Activated B cell treated with CpG ODN at 0.5 μM for 24 hours (primary cell): ENCODE measurements at regions not wholly inside any gene's neighbourhood (a gene's known extent, or its start where the extent isn't known, plus 50 kb on each side); places are given as distances from the start of the nearest gene placed in this dataset.

ENCODE experiments used
- ATAC-seq: fragments of 200-7000 bp; cut with Tn5 transposase; one replicate; pipeline ENCODE4 v1.10.0; 2021; ENCODE audit warnings: low read depth, mild to moderate bottlenecking, moderate library complexity
- CTCF ChIA-PET: fragments of 350-600 bp; sonication (Branson Sonifier 250); formaldehyde crosslinking; loops from one replicate; lab custom pipeline; 2021; ENCODE audit warnings: antibody characterized with exemption; lab: Charles Lee
- POLR2A ChIA-PET: fragments of 350-600 bp; sonication (Branson Sonifier 250); formaldehyde crosslinking; loops from one replicate; lab custom pipeline; 2021; ENCODE audit warnings: antibody characterized with exemption; lab: Charles Lee
- DNase-seq: peaks from one replicate; pipeline ENCODE4 v3.0.0; 2022
- H3K27ac Mint-ChIP-seq: one replicate; pipeline ENCODE4 v1.8.0; 2020; ENCODE audit warnings: mixed read lengths
- H3K27me3 Mint-ChIP-seq: one replicate; pipeline ENCODE4 v1.8.0; 2021; ENCODE audit warnings: mixed read lengths
- H3K36me3 Mint-ChIP-seq: one replicate; pipeline ENCODE4 v1.8.0; 2021; ENCODE audit warnings: low read depth, mixed read lengths
- H3K4me1 Mint-ChIP-seq: one replicate; pipeline ENCODE4 v1.8.0; 2021; ENCODE audit warnings: mixed read lengths
- H3K4me3 Mint-ChIP-seq: one replicate; pipeline ENCODE4 v1.8.0; 2020; ENCODE audit warnings: mild to moderate bottlenecking, mixed read lengths
- H3K9me3 Mint-ChIP-seq: one replicate; pipeline ENCODE4 v1.8.0; 2020; ENCODE audit warnings: mixed read lengths
- intact Hi-C: fragments of 100-400 bp; cut with micrococcal nuclease; formaldehyde crosslinking; loops from one replicate; pipeline ENCODE4 v1.15.1; 2024
- TF ChIP-seq, protein P1 (sequence below): fragments of 200-600 bp; IDR thresholded peaks from one replicate; pipeline ENCODE4 v1.8.0; 2022; ENCODE audit warnings: antibody characterized with exemption, mild to moderate bottlenecking

DNA sequence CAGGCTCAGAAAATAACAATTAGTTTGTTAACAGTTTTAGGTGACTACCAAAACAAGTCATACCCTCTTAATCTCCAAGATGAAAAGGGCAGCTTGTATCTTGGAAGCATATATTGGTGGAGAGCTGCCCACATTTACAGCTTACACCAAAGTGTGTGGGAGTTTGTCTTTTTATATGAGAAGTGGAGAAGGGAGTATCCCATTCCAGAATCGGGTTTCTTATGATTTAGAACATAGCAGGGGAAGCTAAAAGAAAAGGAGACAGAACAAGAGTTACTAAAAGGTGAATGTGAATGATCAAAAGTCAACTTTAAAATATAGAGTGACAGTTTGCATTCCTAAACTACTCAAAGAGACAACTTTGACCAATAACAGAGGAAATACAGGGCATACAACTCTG, 338.6 kb upstream of the VWC2 start:
- no peaks in the 10 kb centered on the region for H3K27me3 Mint-ChIP-seq
- no peaks in the 10 kb centered on the region for H3K4me1 Mint-ChIP-seq
- CTCF ChIA-PET = no interaction called here
- no peak overlapping the region for H3K4me3 Mint-ChIP-seq
- POLR2A ChIA-PET = no interaction called here
- ATAC-seq (no peak), DNase-seq (no peak)
- TF ChIP-seq, protein P1, sequence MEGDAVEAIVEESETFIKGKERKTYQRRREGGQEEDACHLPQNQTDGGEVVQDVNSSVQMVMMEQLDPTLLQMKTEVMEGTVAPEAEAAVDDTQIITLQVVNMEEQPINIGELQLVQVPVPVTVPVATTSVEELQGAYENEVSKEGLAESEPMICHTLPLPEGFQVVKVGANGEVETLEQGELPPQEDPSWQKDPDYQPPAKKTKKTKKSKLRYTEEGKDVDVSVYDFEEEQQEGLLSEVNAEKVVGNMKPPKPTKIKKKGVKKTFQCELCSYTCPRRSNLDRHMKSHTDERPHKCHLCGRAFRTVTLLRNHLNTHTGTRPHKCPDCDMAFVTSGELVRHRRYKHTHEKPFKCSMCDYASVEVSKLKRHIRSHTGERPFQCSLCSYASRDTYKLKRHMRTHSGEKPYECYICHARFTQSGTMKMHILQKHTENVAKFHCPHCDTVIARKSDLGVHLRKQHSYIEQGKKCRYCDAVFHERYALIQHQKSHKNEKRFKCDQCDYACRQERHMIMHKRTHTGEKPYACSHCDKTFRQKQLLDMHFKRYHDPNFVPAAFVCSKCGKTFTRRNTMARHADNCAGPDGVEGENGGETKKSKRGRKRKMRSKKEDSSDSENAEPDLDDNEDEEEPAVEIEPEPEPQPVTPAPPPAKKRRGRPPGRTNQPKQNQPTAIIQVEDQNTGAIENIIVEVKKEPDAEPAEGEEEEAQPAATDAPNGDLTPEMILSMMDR = no peak
- no peaks in the 10 kb centered on the region for H3K36me3 Mint-ChIP-seq
- no peak overlapping the region for H3K27ac Mint-ChIP-seq
- peaks cover 2% of the 10 kb centered on the region for H3K9me3 Mint-ChIP-seq
- intact Hi-C loops = loop anchor here (5.0 kb wide), 1 partner anchor 33 kb away; no protein-coding TSS in a partner anchor

DNA sequence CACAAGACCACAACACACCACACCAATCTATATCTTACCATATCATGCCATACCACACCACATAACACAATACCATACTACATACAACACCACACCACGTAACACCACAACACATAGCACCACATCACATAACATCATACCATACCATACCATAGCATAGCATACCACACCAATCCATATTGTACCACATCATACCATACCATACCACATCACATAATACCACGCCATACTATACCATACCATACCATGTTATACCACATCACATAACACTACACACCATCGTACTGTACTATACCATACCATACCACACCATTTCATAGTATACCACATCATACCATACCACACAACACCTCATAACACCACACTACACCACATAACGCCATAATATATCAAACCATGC, 335.2 kb upstream of the VWC2 start:
- intact Hi-C loops = loop anchor here (5.0 kb wide), 1 partner anchor 36 kb away; no protein-coding TSS in a partner anchor
- DNase-seq (no peak), ATAC-seq (no peak)
- Mint-ChIP-seq H3K4me1 (no peaks in the 10 kb centered on the region), H3K27ac (no peak overlapping the region), H3K4me3 (no peak overlapping the region), H3K9me3 (peaks cover 2% of the 10 kb centered on the region), H3K27me3 (no peaks in the 10 kb centered on the region), H3K36me3 (no peaks in the 10 kb centered on the region)
- ChIA-PET POLR2A (no interaction called here), CTCF (no interaction called here)
- TF ChIP-seq, protein P1 = no peak

DNA sequence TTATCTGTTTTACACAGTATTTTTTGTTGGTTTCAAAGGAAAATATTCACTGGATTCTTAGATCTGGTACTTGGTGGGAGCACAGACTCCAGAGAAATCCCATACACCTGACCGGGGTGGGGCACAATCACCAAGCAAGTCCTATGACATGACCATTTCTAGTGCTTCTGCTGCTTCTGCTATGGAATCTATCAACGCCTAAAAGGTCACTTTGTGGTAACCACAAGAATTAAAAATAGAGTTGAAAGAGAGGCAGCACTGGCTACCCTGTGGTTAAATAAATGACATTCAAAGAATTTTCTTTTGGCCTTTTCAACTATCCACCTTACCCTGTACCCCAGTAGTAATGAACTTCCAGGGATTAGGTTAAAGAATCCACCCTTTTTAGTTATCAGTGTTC, 329.9 kb upstream of the VWC2 start:
- TF ChIP-seq, protein P1 = no peak
- Mint-ChIP-seq H3K4me1 (no peaks in the 10 kb centered on the region), H3K9me3 (peaks cover 6% of the 10 kb centered on the region), H3K4me3 (no peak overlapping the region), H3K36me3 (no peaks in the 10 kb centered on the region), H3K27me3 (no peaks in the 10 kb centered on the region), H3K27ac (no peak overlapping the region)
- CTCF ChIA-PET = no interaction called here
- DNase-seq (no peak), ATAC-seq (no peak)
- intact Hi-C loops = no loop called here
- POLR2A ChIA-PET = no interaction called here

DNA sequence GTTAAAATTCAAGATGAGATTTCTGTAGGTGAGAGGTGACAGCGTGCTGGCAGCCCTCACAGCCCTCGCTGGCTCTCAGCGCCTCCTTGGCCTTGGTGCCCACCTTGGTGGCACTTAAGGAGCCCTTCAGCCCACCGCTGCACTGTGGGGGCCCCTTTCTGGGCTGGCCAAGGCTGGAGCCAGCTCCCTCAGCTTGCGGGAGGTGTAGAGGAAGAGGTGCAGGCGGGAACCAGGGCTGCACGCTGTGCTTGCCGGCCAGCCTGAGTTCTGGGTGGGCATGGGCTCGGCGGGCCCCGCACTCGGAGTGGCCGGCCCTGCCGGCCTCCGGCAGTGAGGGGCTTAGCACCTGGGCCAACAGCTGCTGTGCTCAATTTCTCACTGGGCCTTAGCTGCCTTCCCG, 320.0 kb upstream of the VWC2 start:
- DNase-seq (no peak), ATAC-seq (no peak)
- Mint-ChIP-seq H3K36me3 (no peaks in the 10 kb centered on the region), H3K9me3 (no peaks in the 10 kb centered on the region), H3K4me3 (no peak overlapping the region), H3K4me1 (no peaks in the 10 kb centered on the region), H3K27me3 (no peaks in the 10 kb centered on the region), H3K27ac (no peak overlapping the region)
- ChIA-PET CTCF (no interaction called here), POLR2A (no interaction called here)
- intact Hi-C loops = no loop called here
- TF ChIP-seq, protein P1 = no peak

DNA sequence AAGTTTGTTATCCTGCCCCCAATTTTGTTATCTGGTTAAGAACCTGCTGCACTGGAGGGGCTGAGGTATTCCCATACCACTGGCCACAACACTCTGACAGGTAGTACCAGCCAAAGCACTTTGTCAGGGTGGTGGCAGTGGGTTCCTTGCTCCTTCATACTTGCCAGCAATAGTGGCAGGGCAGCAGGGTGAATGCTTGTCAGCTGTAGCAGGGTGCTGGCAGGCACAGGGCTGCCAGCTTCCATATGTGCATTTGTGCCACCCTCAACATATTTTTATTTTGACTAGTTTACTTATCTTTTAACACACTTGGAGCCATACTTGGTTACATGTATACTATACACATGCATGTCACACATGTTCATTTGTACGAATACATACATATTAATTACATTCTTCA, 294.0 kb upstream of the VWC2 start:
- Mint-ChIP-seq H3K27me3 (no peaks in the 10 kb centered on the region), H3K4me1 (no peaks in the 10 kb centered on the region), H3K27ac (no peak overlapping the region), H3K4me3 (no peak overlapping the region), H3K9me3 (peaks cover 2% of the 10 kb centered on the region), H3K36me3 (no peaks in the 10 kb centered on the region)
- DNase-seq (no peak), ATAC-seq (no peak)
- CTCF ChIA-PET = no interaction called here
- POLR2A ChIA-PET = no interaction called here
- TF ChIP-seq, protein P1 = no peak
- intact Hi-C loops = no loop called here
